ENCODE measurements at regions not wholly inside any gene's neighbourhood (a gene's known extent, or its start where the extent isn't known, plus 50 kb on each side); places are given as distances from the start of the nearest gene placed in this dataset.

DNA sequence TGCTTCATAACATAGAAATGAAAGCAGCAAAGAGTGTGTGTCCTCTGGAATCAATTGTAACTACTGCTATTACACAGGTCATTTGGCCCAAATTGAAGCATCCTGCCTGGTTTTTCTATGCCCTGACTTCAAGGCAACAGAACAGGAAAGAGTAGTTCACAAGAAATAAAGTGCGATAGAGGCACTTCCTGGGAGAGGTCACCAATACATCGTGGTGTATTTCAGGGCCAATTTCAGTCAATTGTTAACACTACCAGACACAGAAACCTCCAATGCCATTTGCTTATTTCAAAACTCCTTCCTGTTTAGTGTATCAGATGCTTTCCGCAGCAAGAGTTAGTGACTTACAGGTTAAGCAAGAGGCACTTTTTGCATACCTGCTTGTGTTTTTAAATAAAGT is 292.1 kb downstream of the ETAA1 start:
- no peak for DNase-seq (ENCODE audit: low spot score)
- in situ Hi-C loops (cut with MboI; ENCODE audit: low sequenced_read_pairs, unreplicated experiment): no loop called here
- TF ChIP-seq, protein P1, sequence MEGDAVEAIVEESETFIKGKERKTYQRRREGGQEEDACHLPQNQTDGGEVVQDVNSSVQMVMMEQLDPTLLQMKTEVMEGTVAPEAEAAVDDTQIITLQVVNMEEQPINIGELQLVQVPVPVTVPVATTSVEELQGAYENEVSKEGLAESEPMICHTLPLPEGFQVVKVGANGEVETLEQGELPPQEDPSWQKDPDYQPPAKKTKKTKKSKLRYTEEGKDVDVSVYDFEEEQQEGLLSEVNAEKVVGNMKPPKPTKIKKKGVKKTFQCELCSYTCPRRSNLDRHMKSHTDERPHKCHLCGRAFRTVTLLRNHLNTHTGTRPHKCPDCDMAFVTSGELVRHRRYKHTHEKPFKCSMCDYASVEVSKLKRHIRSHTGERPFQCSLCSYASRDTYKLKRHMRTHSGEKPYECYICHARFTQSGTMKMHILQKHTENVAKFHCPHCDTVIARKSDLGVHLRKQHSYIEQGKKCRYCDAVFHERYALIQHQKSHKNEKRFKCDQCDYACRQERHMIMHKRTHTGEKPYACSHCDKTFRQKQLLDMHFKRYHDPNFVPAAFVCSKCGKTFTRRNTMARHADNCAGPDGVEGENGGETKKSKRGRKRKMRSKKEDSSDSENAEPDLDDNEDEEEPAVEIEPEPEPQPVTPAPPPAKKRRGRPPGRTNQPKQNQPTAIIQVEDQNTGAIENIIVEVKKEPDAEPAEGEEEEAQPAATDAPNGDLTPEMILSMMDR (IDR thresholded peaks at IDR 0.05; ENCODE audit: borderline replicate concordance, control extremely low read depth, extremely low read depth, insufficient read depth, missing control alignments): no peak

DNA sequence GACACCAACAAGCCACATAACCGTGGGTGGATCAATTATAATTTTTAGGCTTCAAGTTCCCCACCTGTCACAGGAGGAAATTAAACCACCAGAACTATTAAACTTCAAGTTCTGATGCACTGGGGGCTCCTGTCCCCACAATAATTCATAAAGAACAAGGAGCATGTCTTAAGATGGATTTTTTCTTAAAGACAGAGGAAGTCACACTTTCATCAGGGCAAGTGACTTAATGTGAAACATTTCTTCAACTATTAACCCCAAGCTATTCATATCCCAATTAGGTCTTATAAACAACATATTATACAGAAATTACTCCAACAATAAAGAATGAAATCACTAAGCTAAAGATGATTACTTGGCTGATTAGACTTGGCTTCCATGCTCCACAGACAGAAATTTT is 292.5 kb downstream of the ETAA1 start:
- no peak for DNase-seq (ENCODE audit: low spot score)
- in situ Hi-C loops (cut with MboI; ENCODE audit: low sequenced_read_pairs, unreplicated experiment): no loop called here
- TF ChIP-seq, protein P1 (IDR thresholded peaks at IDR 0.05; ENCODE audit: borderline replicate concordance, control extremely low read depth, extremely low read depth, insufficient read depth, missing control alignments): no peak

DNA sequence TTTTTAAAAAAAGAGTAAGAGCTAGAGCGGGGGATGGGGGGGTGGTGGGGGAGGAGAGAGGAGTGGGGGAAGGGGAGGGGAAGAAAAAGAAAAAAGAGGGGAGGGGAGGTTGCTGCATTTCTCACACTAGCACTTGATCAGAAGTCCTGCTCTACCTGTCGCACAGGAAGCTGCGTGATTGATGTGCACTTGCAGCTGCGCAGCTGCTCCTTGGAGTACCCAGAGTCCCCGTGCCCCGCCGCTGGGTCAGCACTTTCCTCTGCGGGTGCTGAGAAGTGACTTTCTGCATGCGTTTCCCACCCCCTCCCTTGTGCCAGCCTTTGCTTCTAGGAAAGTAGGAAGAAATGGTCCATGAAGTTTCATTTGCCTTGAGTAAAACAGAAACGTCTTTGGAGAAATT is 297.3 kb downstream of the ETAA1 start:
- in situ Hi-C loops (cut with MboI; ENCODE audit: low sequenced_read_pairs, unreplicated experiment): no loop called here
- no peak for DNase-seq (ENCODE audit: low spot score)
- TF ChIP-seq, protein P1 (IDR thresholded peaks at IDR 0.05; ENCODE audit: borderline replicate concordance, control extremely low read depth, extremely low read depth, insufficient read depth, missing control alignments): no peak

DNA sequence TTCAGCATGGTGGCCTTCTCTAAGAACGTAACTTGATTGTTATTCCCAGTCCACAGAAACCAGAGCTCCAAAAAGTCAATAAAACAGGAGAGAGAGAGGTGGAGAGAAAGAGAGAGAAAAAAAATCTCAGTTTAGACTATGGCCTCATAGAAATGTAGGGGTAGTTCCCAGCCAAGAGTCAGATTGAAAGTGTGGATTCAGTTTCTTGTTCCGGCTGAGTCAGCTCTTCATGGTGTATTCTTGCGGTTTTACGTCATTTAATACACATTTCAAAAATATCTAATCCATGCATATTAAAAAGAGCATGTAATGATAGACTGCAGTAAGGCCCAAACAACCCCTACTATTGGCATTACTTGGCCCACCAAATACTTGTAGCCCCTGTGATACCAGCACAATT is 303.9 kb downstream of the ETAA1 start:
- no peak for DNase-seq (ENCODE audit: low spot score)
- in situ Hi-C loops (cut with MboI; ENCODE audit: low sequenced_read_pairs, unreplicated experiment): no loop called here
- TF ChIP-seq, protein P1 (IDR thresholded peaks at IDR 0.05; ENCODE audit: borderline replicate concordance, control extremely low read depth, extremely low read depth, insufficient read depth, missing control alignments): no peak

DNA sequence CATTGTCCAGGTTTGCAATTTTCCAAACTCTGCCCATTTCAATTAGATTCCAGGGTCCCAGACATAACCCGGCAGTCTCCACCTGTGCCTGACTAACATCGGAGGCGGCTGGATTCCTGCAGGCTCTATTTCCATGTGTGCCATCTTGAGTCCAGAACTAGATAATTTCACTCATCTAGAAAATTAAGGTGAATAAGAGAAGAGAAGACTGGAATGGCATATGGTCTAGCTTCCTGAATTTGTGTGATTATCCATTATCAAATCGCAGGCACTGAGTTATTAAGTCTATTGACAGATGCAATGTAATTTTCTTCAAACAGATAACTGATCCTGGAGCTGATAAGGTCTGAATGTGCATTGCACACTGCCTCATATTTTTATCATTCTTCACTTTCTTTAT is 305.2 kb downstream of the ETAA1 start:
- no peak for DNase-seq (ENCODE audit: low spot score)
- in situ Hi-C loops (cut with MboI; ENCODE audit: low sequenced_read_pairs, unreplicated experiment): no loop called here
- TF ChIP-seq, protein P1 (IDR thresholded peaks at IDR 0.05; ENCODE audit: borderline replicate concordance, control extremely low read depth, extremely low read depth, insufficient read depth, missing control alignments): no peak

DNA sequence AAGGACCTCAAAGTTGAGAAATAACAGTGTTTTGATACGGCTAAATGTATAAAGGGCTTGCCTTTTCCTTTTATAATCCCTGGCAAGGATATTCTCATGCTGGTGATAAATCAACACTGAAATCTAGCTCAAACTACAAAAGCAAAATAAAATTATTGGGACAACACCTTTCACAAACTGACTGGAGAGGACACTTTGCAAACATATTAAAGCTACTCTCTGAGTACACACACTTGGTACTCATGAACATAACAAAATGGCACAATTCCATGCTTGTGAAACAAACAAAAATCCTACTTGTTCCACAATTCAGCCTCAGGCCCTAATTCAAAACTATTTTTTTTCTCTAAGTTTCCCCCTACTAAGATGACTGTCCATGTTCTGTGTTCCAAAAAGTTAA is 305.8 kb downstream of the ETAA1 start:
- no peak for DNase-seq (ENCODE audit: low spot score)
- TF ChIP-seq, protein P1 (IDR thresholded peaks at IDR 0.05; ENCODE audit: borderline replicate concordance, control extremely low read depth, extremely low read depth, insufficient read depth, missing control alignments): no peak
- in situ Hi-C loops (cut with MboI; ENCODE audit: low sequenced_read_pairs, unreplicated experiment): no loop called here

DNA sequence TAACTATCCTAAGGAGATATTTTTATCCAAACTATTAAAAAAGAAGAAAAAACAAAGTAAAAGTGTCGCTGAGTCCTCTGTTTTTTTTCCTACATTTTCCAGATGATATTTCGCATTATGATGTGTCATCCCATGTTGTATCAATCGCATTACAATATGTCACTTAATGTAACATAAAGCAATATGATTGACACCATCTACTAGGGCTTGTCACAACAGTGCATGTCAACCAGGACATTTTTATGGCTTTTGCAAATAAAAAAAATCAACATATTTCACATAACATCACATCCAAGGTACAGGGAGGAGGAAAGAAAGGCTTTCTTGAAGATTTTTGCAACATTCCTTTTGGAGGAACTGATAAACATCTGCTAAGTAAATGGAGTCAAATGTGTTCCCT is 308.9 kb downstream of the ETAA1 start:
- TF ChIP-seq, protein P1 (IDR thresholded peaks at IDR 0.05; ENCODE audit: borderline replicate concordance, control extremely low read depth, extremely low read depth, insufficient read depth, missing control alignments): no peak
- in situ Hi-C loops (cut with MboI; ENCODE audit: low sequenced_read_pairs, unreplicated experiment): no loop called here
- DNase-seq (ENCODE audit: low spot score): no peak

Data from GM13976 (cell line).